NCI-H345 (cell line): ENCODE measurements at regions not wholly inside any gene's neighbourhood (a gene's known extent, or its start where the extent isn't known, plus 50 kb on each side); places are given as distances from the start of the nearest gene placed in this dataset.
"Not testable (repeated sequence)": the region's sequence is repeated elsewhere in the genome, so short reads cannot be mapped to it uniquely, and the experiment has no call there.

Experiments used
- DNase-seq: peaks from one replicate; lab custom pipeline; 2025; lab: John Stamatoyannopoulos, UW

DNA sequence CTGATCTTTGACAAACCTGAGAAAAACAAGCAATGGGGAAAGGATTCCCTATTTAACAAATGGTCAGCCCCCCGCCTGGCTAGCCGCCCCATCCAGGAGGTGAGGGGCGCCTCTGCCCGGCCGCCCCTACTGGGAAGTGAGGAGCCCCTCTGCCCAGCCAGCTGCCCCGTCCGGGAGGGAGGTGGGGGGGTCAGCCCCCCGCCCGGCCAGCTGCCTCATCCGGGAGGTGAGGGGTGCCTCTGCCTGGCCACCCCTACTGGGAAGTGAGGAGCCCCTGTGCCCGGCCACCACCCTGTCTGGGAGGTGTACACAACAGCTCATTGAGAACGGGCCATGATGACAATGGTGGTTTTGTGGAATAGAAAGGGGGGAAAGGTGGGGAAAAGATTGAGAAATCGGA is 717.1 kb downstream of the COL12A1 start:
- not testable (repeated sequence) for DNase-seq

DNA sequence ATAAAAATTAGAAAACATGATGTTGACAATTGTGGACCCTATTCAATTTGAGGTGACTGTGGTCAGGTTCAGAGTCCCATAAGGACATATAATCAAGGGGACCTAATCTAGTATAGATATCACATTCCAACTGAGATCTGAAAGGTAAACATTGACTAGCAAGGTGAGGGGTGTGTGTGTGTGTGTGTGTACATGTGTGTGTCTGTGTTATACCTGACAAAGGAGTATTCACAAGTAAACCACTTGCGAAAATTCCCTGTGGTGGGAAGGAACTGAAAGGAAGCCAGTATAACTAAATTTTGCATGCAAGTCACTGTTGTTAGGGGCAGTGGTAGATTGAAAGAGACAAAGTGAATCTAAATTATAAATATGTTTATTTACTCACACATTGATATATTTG is 723.7 kb downstream of the COL12A1 start:
- no peak for DNase-seq

DNA sequence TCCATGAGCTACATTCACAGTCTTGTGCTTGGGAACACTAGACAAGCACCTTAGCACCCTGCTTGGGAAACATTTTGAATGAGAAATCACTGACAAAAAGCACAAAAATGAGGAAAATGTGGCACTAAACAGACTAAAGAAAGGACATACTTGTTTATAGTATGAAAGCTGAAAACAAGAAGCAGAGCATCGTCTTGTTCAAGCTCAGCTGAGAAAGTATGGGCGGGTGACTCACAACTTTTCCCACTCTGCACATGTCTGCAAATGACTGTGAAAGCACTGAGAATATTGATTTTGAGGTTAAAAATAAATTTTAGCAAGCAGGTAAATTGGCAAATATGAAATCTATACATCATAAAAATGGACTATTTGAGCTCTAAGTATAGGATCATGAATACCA is 725.3 kb downstream of the COL12A1 start:
- no peak for DNase-seq

GRCh38 chr6:74479960-74480359 is 725.9 kb downstream of the COL12A1 start:
- DNase-seq, result no peak

- no peak for DNase-seq
Measured at GRCh38 chr6:74479420-74479819, 726.4 kb downstream of the COL12A1 start.

GRCh38 chr6:74474046-74474445 is 731.8 kb downstream of the COL12A1 start:
- DNase-seq, result not testable (repeated sequence)

DNA sequence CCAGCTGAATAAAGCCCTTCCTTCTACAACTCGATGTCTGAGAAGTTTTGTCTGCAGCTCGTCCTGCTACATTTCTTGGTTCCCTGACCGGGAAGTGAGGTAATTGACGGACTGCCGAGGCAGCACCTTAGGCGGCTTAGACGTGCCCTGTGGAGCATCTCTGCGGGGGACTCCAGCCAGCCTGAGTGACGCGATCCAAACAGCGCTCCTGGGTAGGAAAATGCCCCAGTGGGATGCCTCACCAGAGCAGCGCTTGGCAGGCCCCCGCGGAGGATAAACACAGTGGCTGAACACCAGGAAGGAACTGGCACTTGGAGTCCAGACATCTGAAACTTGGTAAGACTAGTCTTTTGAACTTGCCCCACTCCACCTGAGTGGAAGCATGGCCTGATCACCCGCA is 737.3 kb downstream of the COL12A1 start:
- DNase-seq, result not testable (repeated sequence)

DNA sequence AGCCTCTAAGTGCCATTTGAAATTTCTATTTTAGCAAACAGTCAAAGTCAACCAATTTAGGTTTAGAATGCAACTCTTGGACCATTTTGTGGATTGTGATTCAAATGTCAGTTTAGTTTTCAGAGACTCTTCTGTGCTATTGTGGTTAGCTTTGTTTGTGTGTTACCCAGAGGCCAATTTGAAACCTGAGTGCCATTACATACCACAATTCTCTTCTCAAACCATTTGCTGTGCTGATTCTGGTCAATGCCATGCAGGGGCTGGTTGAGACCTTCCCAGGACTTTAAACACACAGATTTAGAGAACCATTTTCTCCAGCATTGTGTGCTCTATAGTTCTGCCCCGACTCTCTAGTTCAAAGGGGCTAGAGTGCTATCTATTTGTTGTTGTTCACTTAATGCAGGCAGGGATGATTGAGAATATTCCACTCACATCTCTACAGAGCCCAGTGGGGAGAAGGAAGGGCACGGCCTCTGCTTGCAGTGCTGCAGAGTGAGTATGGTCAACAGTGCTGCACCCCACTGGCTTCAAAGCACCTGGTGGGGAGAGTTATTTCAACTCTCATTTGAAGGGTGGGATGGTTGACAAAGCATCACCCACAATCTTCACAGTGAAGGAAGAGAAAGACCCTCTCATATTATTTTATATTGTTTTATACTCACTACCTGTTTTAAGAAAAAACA is 738.2 kb downstream of the COL12A1 start:
- DNase-seq, result no peak

DNA sequence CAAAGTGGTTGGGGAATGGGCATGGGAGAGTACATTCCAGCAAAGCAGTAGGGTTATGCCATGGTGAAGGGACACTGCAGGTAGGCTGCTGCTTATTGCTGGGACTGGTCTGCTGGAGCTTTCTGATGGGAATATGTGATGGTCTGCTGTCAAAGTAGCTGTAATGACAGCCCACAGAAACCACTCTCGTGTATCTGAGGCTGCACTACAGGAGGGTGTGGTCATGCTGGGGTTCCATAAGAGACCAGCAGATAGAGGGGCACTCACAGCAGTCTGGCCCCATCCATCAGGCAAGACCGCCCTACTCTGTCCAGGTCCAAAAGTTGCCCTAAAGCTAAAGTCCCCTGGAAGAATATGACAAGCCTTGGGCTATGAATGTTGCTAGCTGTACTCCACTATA is 739.3 kb downstream of the COL12A1 start:
- no peak for DNase-seq

- no peak for DNase-seq
Measured at GRCh38 chr6:74459260-74459659, 746.6 kb downstream of the COL12A1 start.

DNA sequence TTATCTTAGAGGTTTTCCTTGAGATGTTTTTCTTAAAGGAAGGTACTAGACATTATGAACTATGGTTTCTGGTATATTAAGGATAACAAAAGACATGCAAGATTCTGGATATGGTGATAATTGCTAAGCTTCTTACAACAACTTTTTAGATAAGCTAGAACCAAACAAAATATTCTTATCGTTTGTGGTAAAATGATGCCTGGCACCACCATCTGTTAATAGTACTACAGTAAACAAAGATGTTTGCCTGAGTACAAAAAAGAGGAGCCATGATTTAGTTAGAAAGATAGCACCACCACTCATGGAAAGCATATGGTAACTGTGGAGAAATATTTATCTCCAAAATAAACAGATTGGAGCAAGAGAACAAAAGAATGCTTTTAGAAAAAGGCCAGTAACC is 747.3 kb downstream of the COL12A1 start:
- no peak for DNase-seq

- no peak for DNase-seq
Measured at GRCh38 chr6:74455786-74456185, 750.1 kb downstream of the COL12A1 start.

- DNase-seq, result no peak
Measured at GRCh38 chr6:74451953-74452352, 753.9 kb downstream of the COL12A1 start.

DNA sequence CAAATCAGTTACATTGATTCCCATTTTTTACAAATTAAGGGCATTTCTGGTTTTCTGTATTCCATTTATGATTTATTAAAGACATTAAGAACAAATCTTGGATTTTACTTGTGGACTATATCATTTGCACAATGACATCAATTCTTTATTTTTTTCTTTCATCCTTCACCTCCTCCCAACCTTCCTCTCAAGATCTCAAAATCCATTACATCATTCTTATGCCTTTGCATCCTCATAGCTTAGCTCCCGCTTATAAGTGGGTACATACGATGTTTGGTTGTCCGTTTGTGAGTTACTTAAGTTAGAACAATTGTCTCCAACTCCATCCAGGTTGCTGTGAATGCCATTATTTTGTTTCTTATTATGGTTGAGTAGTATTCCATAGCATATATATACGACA is 752.8 kb downstream of the CD109 start:
- no peak for DNase-seq

- DNase-seq, result no peak
Measured at GRCh38 chr6:74447013-74447412, 751.0 kb downstream of the CD109 start.

- no peak for DNase-seq
Measured at GRCh38 chr6:74439123-74439811, 743.3 kb downstream of the CD109 start.

DNA sequence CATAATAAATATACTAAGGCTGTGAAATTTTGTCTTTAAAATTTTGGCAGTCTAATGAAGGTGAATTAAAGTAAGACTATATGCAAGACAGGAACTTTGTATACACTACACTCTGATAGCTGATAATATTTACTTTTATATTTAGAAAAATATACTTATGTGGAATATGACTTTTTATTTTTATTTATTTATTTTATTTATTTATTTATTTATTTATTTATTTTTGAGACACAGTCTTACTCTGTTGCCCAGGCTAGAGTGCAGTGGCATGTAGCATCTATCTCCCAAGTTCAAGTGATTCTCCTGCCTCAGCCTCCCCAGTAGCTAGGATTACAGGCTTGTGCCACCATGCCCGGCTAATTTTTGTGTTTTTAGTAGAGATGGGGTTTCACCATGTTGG is 742.4 kb downstream of the CD109 start:
- not testable (repeated sequence) for DNase-seq

DNA sequence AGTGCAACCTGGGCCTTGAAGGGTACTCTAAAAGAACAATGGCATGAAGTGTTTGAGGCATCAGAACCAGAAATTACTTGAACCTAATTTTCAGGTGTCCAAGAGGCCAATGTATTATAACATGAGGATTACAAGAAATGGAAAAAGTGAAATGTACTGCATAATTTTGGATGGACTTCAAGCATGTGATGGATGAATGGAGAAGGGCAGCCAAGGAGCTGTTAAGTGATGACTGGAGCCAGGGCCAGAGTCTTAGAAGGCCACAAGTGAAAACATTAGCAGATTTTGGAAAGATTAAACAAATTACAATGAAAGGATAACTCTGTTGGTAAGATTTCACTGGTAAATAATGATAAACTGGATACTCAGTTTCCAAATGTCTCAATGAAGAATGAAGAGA is 738.2 kb downstream of the CD109 start:
- DNase-seq, result no peak

- DNase-seq, result no peak
Measured at GRCh38 chr6:74431873-74432580, 736.0 kb downstream of the CD109 start.

DNA sequence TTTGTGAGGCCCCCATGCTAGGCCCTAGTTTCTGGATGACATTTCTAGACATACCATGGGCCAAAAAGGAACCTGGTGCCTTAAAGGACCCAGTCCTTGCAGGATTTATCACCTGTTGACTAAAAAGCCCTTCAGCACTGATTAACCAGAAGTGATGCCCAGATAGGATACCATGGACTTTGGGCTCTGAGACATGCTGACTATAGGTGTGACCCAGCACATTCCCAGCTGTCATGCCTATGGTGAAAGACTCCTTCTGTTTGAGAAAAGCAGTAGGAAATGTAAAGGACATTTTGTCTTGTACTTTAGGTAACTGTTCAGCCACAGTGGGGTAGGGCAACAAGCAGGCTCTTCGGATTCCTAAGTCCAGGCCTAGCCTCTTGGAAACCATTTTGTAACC is 724.2 kb downstream of the CD109 start:
- DNase-seq, result no peak

- no peak for DNase-seq
Measured at GRCh38 chr6:74415056-74415455, 719.1 kb downstream of the CD109 start.

DNA sequence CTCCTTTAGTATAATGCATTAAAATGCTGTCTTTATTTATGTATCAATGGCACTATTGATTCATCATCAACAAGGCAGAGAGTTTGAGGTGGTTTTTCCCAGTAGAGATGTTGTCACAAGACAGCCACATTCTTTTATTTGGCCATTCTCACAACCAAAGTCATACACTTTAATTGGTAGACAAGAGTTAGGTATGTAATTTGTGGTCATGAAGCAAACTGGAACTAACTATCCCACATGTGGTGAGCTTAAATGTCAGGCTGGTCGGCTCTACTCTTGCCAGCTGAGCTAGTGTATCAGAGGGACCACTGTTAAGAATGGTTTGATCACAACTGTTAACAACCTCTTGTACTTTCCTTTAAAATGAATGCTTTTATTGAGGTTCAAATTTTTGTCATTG is 714.6 kb downstream of the CD109 start:
- DNase-seq, result no peak

DNA sequence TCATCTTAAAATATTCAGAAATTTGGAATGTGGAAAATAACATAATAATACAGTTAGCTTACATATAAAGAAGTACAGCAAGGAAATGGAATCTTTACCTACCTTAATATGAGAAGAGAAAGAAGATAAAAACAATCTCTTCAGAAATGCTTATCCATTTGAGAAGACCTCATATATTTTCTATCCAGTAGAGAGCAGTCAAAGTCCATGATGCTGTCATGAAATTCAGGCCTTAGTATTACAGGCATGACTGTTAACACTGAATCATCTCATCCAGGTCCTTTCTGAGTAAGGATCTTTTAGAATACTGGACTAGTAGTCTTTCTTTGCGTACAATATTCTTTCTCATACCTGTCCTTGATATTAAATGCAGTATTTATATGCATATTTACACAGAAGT is 713.4 kb downstream of the CD109 start:
- no peak for DNase-seq
